ENCODE measurements at regions not wholly inside any gene's neighbourhood (a gene's known extent, or its start where the extent isn't known, plus 50 kb on each side); places are given as distances from the start of the nearest gene placed in this dataset.

DNA sequence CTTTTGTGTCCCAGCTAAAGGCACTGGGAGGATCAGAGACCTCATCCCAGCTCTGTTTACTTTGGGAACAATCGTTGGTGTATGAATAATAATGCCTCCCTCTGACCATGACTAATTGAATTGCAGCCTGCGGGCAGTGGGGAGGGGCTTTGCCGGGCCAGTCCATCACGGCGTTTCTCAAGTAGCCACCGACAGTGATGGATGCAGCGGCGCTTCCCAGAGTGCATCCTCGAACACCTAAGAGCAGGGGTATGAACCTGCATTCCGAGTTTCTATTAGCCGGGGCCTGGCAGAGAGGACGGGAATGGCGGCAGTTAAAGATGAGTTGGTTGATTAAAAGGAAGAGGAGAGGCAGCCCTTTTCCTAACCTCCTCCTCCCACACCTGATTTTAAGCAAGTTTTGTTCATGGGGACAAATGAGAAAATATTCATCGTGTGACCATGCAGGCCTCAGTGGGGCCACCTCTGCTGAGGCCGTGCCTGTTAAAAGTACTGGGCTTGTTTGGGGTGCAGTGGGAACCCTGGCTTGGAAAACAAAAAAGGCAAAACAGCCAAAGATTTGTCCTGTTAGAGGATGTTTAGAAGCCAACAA is 154.1 kb downstream of the FOXA2 start (continued):
- TF ChIP-seq, protein P1, sequence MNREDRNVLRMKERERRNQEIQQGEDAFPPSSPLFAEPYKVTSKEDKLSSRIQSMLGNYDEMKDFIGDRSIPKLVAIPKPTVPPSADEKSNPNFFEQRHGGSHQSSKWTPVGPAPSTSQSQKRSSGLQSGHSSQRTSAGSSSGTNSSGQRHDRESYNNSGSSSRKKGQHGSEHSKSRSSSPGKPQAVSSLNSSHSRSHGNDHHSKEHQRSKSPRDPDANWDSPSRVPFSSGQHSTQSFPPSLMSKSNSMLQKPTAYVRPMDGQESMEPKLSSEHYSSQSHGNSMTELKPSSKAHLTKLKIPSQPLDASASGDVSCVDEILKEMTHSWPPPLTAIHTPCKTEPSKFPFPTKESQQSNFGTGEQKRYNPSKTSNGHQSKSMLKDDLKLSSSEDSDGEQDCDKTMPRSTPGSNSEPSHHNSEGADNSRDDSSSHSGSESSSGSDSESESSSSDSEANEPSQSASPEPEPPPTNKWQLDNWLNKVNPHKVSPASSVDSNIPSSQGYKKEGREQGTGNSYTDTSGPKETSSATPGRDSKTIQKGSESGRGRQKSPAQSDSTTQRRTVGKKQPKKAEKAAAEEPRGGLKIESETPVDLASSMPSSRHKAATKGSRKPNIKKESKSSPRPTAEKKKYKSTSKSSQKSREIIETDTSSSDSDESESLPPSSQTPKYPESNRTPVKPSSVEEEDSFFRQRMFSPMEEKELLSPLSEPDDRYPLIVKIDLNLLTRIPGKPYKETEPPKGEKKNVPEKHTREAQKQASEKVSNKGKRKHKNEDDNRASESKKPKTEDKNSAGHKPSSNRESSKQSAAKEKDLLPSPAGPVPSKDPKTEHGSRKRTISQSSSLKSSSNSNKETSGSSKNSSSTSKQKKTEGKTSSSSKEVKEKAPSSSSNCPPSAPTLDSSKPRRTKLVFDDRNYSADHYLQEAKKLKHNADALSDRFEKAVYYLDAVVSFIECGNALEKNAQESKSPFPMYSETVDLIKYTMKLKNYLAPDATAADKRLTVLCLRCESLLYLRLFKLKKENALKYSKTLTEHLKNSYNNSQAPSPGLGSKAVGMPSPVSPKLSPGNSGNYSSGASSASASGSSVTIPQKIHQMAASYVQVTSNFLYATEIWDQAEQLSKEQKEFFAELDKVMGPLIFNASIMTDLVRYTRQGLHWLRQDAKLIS (CRISPR knock-in tag; IDR thresholded peaks at IDR 0.05; ENCODE audit: borderline replicate concordance) = no peak
- TF ChIP-seq ZBTB21 (CRISPR knock-in tag; IDR thresholded peaks at IDR 0.05; ENCODE audit: borderline replicate concordance) (no peak), SMAD3 (CRISPR knock-in tag; IDR thresholded peaks at IDR 0.05; ENCODE audit: borderline replicate concordance) (no peak), TEAD1 (CRISPR knock-in tag; IDR thresholded peaks at IDR 0.05) (no peak), NFE2L1 (CRISPR knock-in tag; IDR thresholded peaks at IDR 0.05) (no peak), CBFB (CRISPR knock-in tag; IDR thresholded peaks at IDR 0.05; ENCODE audit: low read depth) (no peak), MYBL2 (CRISPR knock-in tag; IDR thresholded peaks at IDR 0.05) (no peak), ZNF121 (CRISPR knock-in tag; IDR thresholded peaks at IDR 0.05) (peak; percentile 100), FOXK1 (CRISPR knock-in tag; IDR thresholded peaks at IDR 0.05) (peak; percentile 26; the same call in 1 of the 2 replicates), NR1H2 (CRISPR knock-in tag; IDR thresholded peaks at IDR 0.05) (no peak), JUN (CRISPR knock-in tag; IDR thresholded peaks at IDR 0.05) (no peak), JAZF1 (CRISPR knock-in tag; IDR thresholded peaks at IDR 0.05) (no peak)
- TF ChIP-seq, protein P2, sequence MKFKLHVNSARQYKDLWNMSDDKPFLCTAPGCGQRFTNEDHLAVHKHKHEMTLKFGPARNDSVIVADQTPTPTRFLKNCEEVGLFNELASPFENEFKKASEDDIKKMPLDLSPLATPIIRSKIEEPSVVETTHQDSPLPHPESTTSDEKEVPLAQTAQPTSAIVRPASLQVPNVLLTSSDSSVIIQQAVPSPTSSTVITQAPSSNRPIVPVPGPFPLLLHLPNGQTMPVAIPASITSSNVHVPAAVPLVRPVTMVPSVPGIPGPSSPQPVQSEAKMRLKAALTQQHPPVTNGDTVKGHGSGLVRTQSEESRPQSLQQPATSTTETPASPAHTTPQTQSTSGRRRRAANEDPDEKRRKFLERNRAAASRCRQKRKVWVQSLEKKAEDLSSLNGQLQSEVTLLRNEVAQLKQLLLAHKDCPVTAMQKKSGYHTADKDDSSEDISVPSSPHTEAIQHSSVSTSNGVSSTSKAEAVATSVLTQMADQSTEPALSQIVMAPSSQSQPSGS (CRISPR knock-in tag; IDR thresholded peaks at IDR 0.05; ENCODE audit: borderline replicate concordance, low read depth) = no peak
- TF ChIP-seq, protein P3, sequence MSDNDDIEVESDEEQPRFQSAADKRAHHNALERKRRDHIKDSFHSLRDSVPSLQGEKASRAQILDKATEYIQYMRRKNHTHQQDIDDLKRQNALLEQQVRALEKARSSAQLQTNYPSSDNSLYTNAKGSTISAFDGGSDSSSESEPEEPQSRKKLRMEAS (CRISPR knock-in tag; IDR thresholded peaks at IDR 0.05) = no peak
- TF ChIP-seq, protein P4, sequence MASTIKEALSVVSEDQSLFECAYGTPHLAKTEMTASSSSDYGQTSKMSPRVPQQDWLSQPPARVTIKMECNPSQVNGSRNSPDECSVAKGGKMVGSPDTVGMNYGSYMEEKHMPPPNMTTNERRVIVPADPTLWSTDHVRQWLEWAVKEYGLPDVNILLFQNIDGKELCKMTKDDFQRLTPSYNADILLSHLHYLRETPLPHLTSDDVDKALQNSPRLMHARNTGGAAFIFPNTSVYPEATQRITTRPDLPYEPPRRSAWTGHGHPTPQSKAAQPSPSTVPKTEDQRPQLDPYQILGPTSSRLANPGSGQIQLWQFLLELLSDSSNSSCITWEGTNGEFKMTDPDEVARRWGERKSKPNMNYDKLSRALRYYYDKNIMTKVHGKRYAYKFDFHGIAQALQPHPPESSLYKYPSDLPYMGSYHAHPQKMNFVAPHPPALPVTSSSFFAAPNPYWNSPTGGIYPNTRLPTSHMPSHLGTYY (CRISPR knock-in tag; IDR thresholded peaks at IDR 0.05) = no peak
- TF ChIP-seq, protein P5, sequence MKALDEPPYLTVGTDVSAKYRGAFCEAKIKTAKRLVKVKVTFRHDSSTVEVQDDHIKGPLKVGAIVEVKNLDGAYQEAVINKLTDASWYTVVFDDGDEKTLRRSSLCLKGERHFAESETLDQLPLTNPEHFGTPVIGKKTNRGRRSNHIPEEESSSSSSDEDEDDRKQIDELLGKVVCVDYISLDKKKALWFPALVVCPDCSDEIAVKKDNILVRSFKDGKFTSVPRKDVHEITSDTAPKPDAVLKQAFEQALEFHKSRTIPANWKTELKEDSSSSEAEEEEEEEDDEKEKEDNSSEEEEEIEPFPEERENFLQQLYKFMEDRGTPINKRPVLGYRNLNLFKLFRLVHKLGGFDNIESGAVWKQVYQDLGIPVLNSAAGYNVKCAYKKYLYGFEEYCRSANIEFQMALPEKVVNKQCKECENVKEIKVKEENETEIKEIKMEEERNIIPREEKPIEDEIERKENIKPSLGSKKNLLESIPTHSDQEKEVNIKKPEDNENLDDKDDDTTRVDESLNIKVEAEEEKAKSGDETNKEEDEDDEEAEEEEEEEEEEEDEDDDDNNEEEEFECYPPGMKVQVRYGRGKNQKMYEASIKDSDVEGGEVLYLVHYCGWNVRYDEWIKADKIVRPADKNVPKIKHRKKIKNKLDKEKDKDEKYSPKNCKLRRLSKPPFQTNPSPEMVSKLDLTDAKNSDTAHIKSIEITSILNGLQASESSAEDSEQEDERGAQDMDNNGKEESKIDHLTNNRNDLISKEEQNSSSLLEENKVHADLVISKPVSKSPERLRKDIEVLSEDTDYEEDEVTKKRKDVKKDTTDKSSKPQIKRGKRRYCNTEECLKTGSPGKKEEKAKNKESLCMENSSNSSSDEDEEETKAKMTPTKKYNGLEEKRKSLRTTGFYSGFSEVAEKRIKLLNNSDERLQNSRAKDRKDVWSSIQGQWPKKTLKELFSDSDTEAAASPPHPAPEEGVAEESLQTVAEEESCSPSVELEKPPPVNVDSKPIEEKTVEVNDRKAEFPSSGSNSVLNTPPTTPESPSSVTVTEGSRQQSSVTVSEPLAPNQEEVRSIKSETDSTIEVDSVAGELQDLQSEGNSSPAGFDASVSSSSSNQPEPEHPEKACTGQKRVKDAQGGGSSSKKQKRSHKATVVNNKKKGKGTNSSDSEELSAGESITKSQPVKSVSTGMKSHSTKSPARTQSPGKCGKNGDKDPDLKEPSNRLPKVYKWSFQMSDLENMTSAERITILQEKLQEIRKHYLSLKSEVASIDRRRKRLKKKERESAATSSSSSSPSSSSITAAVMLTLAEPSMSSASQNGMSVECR (CRISPR knock-in tag; IDR thresholded peaks at IDR 0.05; ENCODE audit: borderline replicate concordance) = no peak
- TF ChIP-seq, protein P6, sequence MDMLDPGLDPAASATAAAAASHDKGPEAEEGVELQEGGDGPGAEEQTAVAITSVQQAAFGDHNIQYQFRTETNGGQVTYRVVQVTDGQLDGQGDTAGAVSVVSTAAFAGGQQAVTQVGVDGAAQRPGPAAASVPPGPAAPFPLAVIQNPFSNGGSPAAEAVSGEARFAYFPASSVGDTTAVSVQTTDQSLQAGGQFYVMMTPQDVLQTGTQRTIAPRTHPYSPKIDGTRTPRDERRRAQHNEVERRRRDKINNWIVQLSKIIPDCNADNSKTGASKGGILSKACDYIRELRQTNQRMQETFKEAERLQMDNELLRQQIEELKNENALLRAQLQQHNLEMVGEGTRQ (CRISPR knock-in tag; IDR thresholded peaks at IDR 0.05) = no peak
